Mucosa of rectum (tissue), 2 donors: ENCODE measurements at regions not wholly inside any gene's neighbourhood (a gene's known extent, or its start where the extent isn't known, plus 50 kb on each side); places are given as distances from the start of the nearest gene placed in this dataset.
A peak's percentile ranks its signal among the peaks of the same experiment; 100 is the strongest.

Experiments
- H3K27ac ChIP-seq, 2 donors: one replicate each; pipeline ENCODE4 v1.7.0; 2013; ENCODE audit warnings: inconsistent platforms in 2 of 2, low read depth in 2 of 2, low read length in 2 of 2
- H3K27me3 ChIP-seq, 2 donors: one replicate each; pipeline ENCODE4 v1.7.0; 2013; ENCODE audit warnings: low read length in 2 of 2; ENCODE audit not compliant: control insufficient read depth in 2 of 2, insufficient read depth in 2 of 2
- H3K36me3 ChIP-seq, 2 donors: one replicate each; pipeline ENCODE4 v1.7.0; 2013; ENCODE audit warnings: low read length in 2 of 2; ENCODE audit not compliant: control insufficient read depth in 2 of 2, insufficient read depth in 2 of 2
- H3K4me1 ChIP-seq, 2 donors: one replicate each; pipeline ENCODE4 v1.7.0; 2013; ENCODE audit warnings: low read length in 2 of 2, mild to moderate bottlenecking in 1 of 2; ENCODE audit not compliant: control insufficient read depth in 2 of 2, insufficient read depth in 2 of 2
- H3K4me3 ChIP-seq, 2 donors: one replicate each; pipeline ENCODE4 v1.7.0; 2013; ENCODE audit warnings: low read length in 2 of 2
- H3K9ac ChIP-seq, 2 donors: one replicate each; pipeline ENCODE4 v1.7.0; 2013; ENCODE audit warnings: low read length in 2 of 2, low read depth in 1 of 2, mild to moderate bottlenecking in 1 of 2
- H3K9me3 ChIP-seq, 2 donors: one replicate each; pipeline ENCODE4 v1.7.0; 2013; ENCODE audit warnings: low read length in 2 of 2; ENCODE audit not compliant: control insufficient read depth in 2 of 2
- donor health status: healthy.
- donor health status: Normal muscosa, but diverticular disease.

DNA sequence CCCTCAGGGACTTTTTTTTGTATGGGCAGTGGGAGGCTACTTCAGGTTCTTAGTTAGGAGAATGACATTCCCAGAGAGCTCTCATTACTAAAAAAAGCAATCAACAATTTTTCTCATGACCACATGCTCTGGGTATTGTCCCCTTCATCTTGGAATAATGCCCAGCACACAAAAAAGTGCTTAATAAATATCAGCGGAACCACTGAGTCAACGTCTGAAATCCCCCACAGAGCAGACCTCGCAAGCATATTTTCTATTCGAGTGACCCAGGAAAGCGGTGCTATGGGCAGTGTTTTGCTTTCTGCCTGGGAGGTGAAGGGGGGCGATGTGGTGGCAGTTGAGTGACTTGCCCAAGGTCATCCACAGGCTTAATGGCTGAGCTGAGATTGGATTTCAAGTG is 493.4 kb upstream of the ZMIZ1 start:
- no peak overlapping the region for H3K27ac ChIP-seq
- H3K9ac ChIP-seq = no peak overlapping the region
- no peaks in the 10 kb centered on the region for H3K36me3 ChIP-seq
- no peaks in the 10 kb centered on the region for H3K9me3 ChIP-seq
- H3K4me1 ChIP-seq = peaks cover 7 to 9% of the 10 kb centered on the region in 2 donors
- no peaks in the 10 kb centered on the region for H3K27me3 ChIP-seq
- H3K4me3 ChIP-seq = no peak overlapping the region

DNA sequence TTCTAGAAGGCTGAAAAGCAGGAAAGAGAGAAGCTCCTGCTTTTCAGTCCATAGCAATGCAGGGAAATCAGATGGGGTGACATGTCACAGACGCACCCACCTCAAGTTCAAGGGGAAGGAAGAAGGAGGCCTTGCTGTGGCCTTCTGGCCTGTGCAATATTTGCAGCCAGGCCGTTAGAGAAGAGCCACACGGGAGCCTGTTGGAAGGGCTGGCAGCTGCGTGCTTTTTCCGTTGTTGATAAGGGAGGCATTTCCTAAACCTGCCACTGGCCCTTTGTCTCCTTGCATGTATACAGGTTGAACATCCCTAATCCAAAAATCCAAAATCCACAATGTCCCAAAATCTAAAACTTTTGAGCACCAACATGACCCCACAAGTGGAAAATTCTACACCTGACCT is 492.5 kb upstream of the ZMIZ1 start:
- no peak overlapping the region for H3K27ac ChIP-seq
- H3K36me3 ChIP-seq = no peaks in the 10 kb centered on the region
- H3K4me3 ChIP-seq = no peak overlapping the region
- no peaks in the 10 kb centered on the region for H3K9me3 ChIP-seq
- peaks cover 7 to 9% of the 10 kb centered on the region in 2 donors for H3K4me1 ChIP-seq
- H3K9ac ChIP-seq = no peak overlapping the region
- no peaks in the 10 kb centered on the region for H3K27me3 ChIP-seq

DNA sequence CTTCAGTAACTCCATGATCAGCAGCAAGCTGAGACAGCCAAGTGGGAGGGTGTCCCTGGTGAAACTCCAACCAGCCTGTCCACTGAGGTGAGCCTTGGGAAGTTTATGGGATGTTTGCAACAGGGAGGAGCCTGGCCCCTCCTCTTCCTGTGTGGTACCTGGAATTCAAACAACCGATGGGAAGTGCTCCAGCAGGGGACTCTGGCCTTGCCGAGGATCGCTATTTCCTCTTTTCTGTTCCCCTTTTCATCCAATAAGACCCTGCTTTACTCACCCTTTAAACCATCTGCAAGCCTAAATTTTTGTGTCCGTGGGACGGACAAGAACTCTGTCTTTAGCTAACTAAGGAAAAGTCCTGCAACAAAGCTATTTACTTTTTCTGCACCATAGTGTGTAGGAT is 491.1 kb upstream of the ZMIZ1 start:
- no peaks in the 10 kb centered on the region for H3K27me3 ChIP-seq
- no peaks in the 10 kb centered on the region for H3K9me3 ChIP-seq
- H3K9ac ChIP-seq = no peak overlapping the region
- no peak overlapping the region for H3K4me3 ChIP-seq
- no peak overlapping the region for H3K27ac ChIP-seq
- H3K4me1 ChIP-seq = peaks cover 7 to 9% of the 10 kb centered on the region in 2 donors
- H3K36me3 ChIP-seq = no peaks in the 10 kb centered on the region

DNA sequence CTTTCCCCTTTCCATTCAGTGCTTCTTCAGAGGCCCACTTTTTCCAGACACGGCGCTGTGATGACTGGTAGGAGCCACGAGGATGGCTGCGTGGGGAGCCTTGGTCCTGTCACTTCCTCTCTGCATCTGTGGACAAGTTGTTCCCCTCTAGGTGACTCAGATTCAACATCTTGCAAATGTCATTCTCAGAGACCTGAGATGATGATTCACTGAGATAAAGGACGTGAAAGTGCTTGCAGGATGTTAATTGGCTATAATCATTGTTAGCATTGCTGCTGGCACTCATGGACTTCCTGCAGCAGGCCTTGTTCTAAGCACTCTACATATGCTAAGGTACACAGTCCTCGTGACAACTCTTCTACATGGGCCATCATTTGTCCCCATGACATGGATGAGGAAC is 489.8 kb upstream of the ZMIZ1 start:
- Histone ChIP-seq H3K9ac (no peak overlapping the region), H3K36me3 (no peaks in the 10 kb centered on the region), H3K9me3 (no peaks in the 10 kb centered on the region), H3K4me3 (no peak overlapping the region), H3K4me1 (peaks cover 7 to 9% of the 10 kb centered on the region in 2 donors), H3K27me3 (no peaks in the 10 kb centered on the region), H3K27ac (no peak overlapping the region)

DNA sequence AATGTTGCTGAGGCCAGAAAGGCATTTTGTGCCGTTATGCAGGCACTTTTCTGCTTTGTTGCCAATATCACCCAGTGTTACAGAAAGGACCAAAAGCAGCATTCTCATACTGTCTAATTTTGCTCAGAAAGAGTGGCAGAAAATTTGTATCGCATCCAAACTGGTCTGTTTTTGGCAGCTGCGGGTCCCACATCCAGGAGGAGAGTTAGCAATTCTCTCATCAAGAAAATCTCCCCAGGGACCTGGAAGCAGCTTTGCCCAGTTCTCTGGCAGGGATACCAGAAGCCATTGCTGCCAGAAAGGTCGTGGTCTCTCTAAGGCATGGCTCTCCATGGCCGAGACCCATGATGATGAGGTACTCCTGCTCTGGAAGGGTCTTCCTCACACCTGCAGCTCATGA is 489.2 kb upstream of the ZMIZ1 start:
- Histone ChIP-seq H3K4me3 (no peak overlapping the region), H3K36me3 (no peaks in the 10 kb centered on the region), H3K27me3 (no peaks in the 10 kb centered on the region), H3K4me1 (peaks cover 8 to 13% of the 10 kb centered on the region in 2 donors), H3K9ac (no peak overlapping the region), H3K9me3 (no peaks in the 10 kb centered on the region), H3K27ac (peak overlapping the region in 1 of 2 donors; percentile 2)

DNA sequence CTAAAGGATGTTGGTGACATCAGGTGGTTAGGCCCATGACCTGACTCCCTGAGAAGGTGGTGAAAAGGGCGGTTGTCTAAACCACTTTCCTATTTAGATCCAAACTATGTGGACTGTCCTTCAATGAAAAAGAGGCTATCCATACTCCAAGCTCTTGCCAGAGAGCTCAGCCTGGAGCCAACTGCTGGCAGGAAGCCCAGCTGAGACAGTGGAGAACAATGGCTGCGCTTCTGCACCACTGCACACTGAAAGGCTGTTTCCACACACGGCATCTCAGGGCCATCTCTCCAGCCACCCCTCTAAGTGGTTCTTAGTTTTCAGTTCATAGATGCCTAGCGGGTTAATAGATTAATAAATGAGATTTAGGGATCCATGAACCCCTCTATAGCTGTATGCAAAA is 488.8 kb upstream of the ZMIZ1 start:
- no peaks in the 10 kb centered on the region for H3K9me3 ChIP-seq
- no peak overlapping the region for H3K9ac ChIP-seq
- peaks cover 12 to 13% of the 10 kb centered on the region in 2 donors for H3K4me1 ChIP-seq
- H3K27me3 ChIP-seq = no peaks in the 10 kb centered on the region
- no peaks in the 10 kb centered on the region for H3K36me3 ChIP-seq
- H3K27ac ChIP-seq = no peak overlapping the region
- H3K4me3 ChIP-seq = no peak overlapping the region

DNA sequence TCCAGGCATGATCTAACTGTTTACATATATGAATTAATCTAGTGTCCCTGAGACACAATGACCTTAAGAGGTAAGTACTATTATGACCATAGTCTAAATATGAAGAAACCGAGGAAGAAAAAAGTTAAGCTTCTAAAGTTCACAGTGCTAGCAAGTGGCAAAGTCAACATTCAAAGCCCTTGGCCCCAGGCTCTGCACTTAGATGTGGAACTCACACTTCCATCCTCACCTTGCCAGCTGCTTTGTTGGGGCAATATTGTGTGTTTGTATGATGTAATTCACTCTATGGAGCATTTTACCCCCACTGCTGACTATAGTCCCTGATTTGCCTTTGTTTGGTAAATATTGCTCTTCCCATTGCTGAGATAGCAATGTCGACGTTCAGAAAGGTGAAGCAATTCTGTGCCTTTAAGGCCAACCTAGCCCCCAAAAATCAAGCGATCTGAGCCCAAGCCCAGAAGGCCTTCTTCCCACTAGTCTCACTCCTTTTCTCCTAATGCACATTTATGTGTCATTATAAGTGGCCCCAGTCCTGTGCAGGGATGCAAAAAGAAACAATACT is 487.6 kb upstream of the ZMIZ1 start:
- no peak overlapping the region for H3K9ac ChIP-seq
- no peaks in the 10 kb centered on the region for H3K36me3 ChIP-seq
- H3K9me3 ChIP-seq = no peaks in the 10 kb centered on the region
- H3K27me3 ChIP-seq = no peaks in the 10 kb centered on the region
- H3K4me1 ChIP-seq = peaks cover 13 to 19% of the 10 kb centered on the region in 2 donors
- H3K4me3 ChIP-seq = no peak overlapping the region
- no peak overlapping the region for H3K27ac ChIP-seq

DNA sequence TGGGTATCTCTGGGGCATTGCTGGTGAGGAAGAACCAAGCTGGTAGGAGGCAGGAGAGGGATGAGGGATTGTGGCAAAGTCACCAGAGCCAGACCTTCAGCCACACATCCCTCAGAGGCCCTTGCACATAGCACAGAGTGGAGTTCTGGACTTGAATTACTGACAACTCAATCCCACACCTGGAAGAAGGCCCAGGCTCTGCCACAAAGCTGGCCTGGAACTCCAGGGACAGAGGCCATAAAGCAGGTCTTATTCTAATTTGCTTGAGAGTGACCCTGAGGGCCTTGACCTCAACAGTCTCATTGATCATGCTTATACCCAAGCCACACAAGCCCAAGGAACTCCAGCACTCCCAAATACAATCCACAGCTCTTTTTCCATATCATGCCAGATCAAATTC is 486.2 kb upstream of the ZMIZ1 start:
- Histone ChIP-seq H3K27me3 (no peaks in the 10 kb centered on the region), H3K27ac (no peak overlapping the region), H3K9ac (no peak overlapping the region), H3K9me3 (no peaks in the 10 kb centered on the region), H3K4me3 (no peak overlapping the region), H3K36me3 (no peaks in the 10 kb centered on the region), H3K4me1 (peaks cover 9 to 19% of the 10 kb centered on the region in 2 donors)

DNA sequence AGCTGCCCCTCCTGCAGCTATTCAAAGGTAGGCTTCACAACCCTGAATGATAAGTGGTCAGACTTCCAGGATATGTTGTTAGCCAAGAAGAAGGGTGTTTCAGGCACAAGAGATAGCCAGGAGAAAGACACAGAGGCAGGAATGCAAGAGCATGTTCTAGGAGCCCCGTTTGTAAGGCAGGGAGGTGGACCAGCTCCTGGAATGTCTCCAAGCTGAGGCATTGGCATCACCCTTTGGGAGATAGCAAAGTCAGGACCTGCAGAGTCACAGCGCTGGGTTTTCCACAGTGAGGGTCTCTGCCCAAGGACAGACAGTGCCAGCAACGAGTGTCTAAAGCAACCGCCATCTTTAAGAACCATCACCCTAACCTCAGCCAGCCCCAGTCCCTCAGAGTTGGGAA is 484.5 kb upstream of the ZMIZ1 start:
- Histone ChIP-seq H3K9ac (no peak overlapping the region), H3K9me3 (no peaks in the 10 kb centered on the region), H3K36me3 (no peaks in the 10 kb centered on the region), H3K27ac (no peak overlapping the region), H3K4me3 (no peak overlapping the region), H3K27me3 (no peaks in the 10 kb centered on the region), H3K4me1 (peaks cover 16 to 37% of the 10 kb centered on the region in 2 donors)

DNA sequence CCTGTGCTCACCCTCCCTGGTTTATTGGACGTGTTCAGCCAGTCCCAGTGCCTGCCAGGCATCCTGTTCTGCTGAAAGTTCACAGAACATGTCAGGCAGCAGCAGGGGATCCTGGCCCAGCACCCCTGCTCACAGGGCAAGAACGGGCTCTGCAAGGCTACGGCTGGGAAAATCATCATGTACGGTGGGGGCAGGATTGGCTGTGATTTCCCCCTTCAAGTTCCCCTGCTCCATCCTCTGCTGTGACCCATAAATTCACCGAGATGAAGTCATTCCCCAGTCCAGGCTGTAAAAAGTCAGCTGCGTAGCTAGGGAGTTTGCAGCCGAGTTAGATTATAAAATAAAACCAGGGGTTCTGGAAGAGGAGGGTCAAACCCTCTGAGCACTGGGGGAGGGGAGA is 484.1 kb upstream of the ZMIZ1 start:
- H3K4me1 ChIP-seq = peaks cover 16 to 37% of the 10 kb centered on the region in 2 donors
- H3K36me3 ChIP-seq = no peaks in the 10 kb centered on the region
- no peaks in the 10 kb centered on the region for H3K27me3 ChIP-seq
- H3K27ac ChIP-seq = no peak overlapping the region
- no peaks in the 10 kb centered on the region for H3K9me3 ChIP-seq
- H3K4me3 ChIP-seq = no peak overlapping the region
- no peak overlapping the region for H3K9ac ChIP-seq

DNA sequence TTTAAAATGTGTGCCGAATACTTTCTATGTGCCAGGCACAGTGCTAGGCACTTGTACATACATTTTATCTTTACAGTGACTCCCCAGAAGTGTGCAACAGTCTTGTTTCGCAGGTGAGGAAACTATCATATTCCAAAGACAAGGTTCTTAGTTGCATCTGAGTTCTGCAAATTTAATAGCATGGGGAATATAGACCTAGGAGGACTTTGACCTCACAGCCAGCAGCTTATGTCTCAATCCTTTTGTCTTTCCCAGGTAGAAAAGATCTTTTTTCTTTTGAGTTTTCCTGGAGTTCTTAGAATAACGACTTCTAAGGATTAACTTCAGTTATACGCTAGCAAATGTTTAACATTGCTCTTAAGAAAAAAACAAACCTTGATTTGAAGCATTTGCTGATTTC is 482.8 kb upstream of the ZMIZ1 start:
- no peak overlapping the region for H3K9ac ChIP-seq
- H3K27me3 ChIP-seq = no peaks in the 10 kb centered on the region
- H3K36me3 ChIP-seq = no peaks in the 10 kb centered on the region
- H3K4me1 ChIP-seq = peaks cover 16 to 43% of the 10 kb centered on the region in 2 donors
- H3K4me3 ChIP-seq = no peak overlapping the region
- no peaks in the 10 kb centered on the region for H3K9me3 ChIP-seq
- no peak overlapping the region for H3K27ac ChIP-seq
